ENCODE measurements at regions not wholly inside any gene's neighbourhood (a gene's known extent, or its start where the extent isn't known, plus 50 kb on each side); places are given as distances from the start of the nearest gene placed in this dataset.

DNA sequence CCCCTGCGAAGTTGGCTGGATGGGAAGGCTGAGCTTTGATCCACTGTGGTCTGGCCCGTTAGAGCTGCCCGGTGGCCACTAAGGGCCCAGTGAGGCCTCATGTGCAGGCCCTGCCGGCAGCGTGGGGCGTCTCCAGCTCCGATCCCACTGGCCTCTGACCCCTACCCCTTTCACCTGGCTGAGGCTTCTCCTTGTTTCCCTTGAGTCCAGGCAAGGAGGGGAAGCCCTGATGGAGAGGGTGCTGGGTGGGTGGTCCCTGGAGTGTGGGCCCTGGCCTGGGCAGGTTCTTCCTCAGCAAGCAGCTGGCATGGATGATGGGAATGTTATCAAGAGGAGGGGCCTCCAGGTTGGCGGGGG is 356.8 kb downstream of the SEC14L1 start:
- TF ChIP-seq, protein P1, sequence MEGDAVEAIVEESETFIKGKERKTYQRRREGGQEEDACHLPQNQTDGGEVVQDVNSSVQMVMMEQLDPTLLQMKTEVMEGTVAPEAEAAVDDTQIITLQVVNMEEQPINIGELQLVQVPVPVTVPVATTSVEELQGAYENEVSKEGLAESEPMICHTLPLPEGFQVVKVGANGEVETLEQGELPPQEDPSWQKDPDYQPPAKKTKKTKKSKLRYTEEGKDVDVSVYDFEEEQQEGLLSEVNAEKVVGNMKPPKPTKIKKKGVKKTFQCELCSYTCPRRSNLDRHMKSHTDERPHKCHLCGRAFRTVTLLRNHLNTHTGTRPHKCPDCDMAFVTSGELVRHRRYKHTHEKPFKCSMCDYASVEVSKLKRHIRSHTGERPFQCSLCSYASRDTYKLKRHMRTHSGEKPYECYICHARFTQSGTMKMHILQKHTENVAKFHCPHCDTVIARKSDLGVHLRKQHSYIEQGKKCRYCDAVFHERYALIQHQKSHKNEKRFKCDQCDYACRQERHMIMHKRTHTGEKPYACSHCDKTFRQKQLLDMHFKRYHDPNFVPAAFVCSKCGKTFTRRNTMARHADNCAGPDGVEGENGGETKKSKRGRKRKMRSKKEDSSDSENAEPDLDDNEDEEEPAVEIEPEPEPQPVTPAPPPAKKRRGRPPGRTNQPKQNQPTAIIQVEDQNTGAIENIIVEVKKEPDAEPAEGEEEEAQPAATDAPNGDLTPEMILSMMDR (IDR thresholded peaks at IDR 0.05) = no peak
- TF ChIP-seq POLR2A (IDR thresholded peaks at IDR 0.05) (no peak), EP300 (IDR thresholded peaks at IDR 0.05) (no peak)
